ENCODE measurements at regions not wholly inside any gene's neighbourhood (a gene's known extent, or its start where the extent isn't known, plus 50 kb on each side); places are given as distances from the start of the nearest gene placed in this dataset.
A peak's percentile ranks its signal among the peaks of the same experiment; 100 is the strongest.

- no peak overlapping the region for H3K18ac ChIP-seq (ENCODE audit: low read length)
- no peaks in the 10 kb centered on the region for H3K27me3 ChIP-seq (ENCODE audit: insufficient read depth, low read length)
- H3K4me3 ChIP-seq (ENCODE audit: low read depth, low read length), result no peak overlapping the region
- H2BK5ac ChIP-seq (ENCODE audit: low read depth, low read length, poor library complexity), result no peak overlapping the region
- H4K12ac ChIP-seq (ENCODE audit: low read depth, low read length), result no peak overlapping the region
- H3K27ac ChIP-seq (ENCODE audit: low read depth, low read length), result no peak overlapping the region
- no peak overlapping the region for H2AFZ ChIP-seq (ENCODE audit: insufficient read depth, low read length, poor library complexity)
- no CpG with 5 or more reads among the region's 29 CpGs for WGBS (ENCODE audit: extremely low coverage, insufficient coverage, insufficient read length)
- H4K8ac ChIP-seq (ENCODE audit: low read depth, low read length), result no peak overlapping the region
- H3K9me3 ChIP-seq (ENCODE audit: insufficient read depth, low read depth, low read length), result no peaks in the 10 kb centered on the region
- no peak overlapping the region for H4K91ac ChIP-seq (ENCODE audit: low read depth, low read length)
- no peaks in the 10 kb centered on the region for H3K79me1 ChIP-seq (ENCODE audit: low read length)
- no peak overlapping the region for H3K4me2 ChIP-seq (ENCODE audit: low read length)
- H3K14ac ChIP-seq (ENCODE audit: low read length), result no peak overlapping the region
- no peak overlapping the region for H2BK12ac ChIP-seq (ENCODE audit: low read length)
- no peak overlapping the region for H3K23ac ChIP-seq (ENCODE audit: low read length)
- H3K4me1 ChIP-seq (ENCODE audit: control insufficient read depth in 1 of 2, insufficient read depth in 2 of 2, low read length in 2 of 2), result no peaks in the 10 kb centered on the region
- DNase-seq, result peak; percentile 34 to 59
- H3K36me3 ChIP-seq (ENCODE audit: control insufficient read depth in 1 of 2, insufficient read depth in 2 of 2, low read length in 2 of 2), result no peaks in the 10 kb centered on the region
- H3K4ac ChIP-seq (ENCODE audit: low read depth, low read length), result no peak overlapping the region
- no peak overlapping the region for H2AK5ac ChIP-seq (ENCODE audit: low read length)
- H2BK120ac ChIP-seq (ENCODE audit: insufficient read depth, low read length, poor library complexity), result no peak overlapping the region
- no peak overlapping the region for H3K9ac ChIP-seq (ENCODE audit: low read length)
- no peaks in the 10 kb centered on the region for H3K79me2 ChIP-seq (ENCODE audit: control insufficient read depth, insufficient read depth, low read length, poor library complexity)
Measured at GRCh38 chr17:37844158-37844976, 79.8 kb upstream of the TBC1D3K start.

GRCh38 chr17:37842401-37842800, 81.8 kb upstream of the TBC1D3K start:
- no CpG with 5 or more reads among the region's 8 CpGs for WGBS (ENCODE audit: extremely low coverage, insufficient coverage, insufficient read length)

GRCh38 chr17:37841232-37841631, 83.0 kb upstream of the TBC1D3K start:
- Histone ChIP-seq H2BK5ac (ENCODE audit: low read depth, low read length, poor library complexity) (no peak overlapping the region), H3K4me2 (ENCODE audit: low read length) (no peak overlapping the region), H3K36me3 (ENCODE audit: control insufficient read depth in 1 of 2, insufficient read depth in 2 of 2, low read length in 2 of 2) (no peaks in the 10 kb centered on the region), H3K4me3 (ENCODE audit: low read depth, low read length) (no peak overlapping the region), H2BK12ac (ENCODE audit: low read length) (no peak overlapping the region), H3K27me3 (ENCODE audit: insufficient read depth, low read length) (no peaks in the 10 kb centered on the region), H3K9me3 (ENCODE audit: insufficient read depth, low read depth, low read length) (no peaks in the 10 kb centered on the region), H3K14ac (ENCODE audit: low read length) (no peak overlapping the region), H3K18ac (ENCODE audit: low read length) (no peak overlapping the region), H3K4ac (ENCODE audit: low read depth, low read length) (no peak overlapping the region), H3K23ac (ENCODE audit: low read length) (no peak overlapping the region), H2BK120ac (ENCODE audit: insufficient read depth, low read length, poor library complexity) (no peak overlapping the region), H3K79me2 (ENCODE audit: control insufficient read depth, insufficient read depth, low read length, poor library complexity) (no peaks in the 10 kb centered on the region), H4K91ac (ENCODE audit: low read depth, low read length) (no peak overlapping the region), H2AFZ (ENCODE audit: insufficient read depth, low read length, poor library complexity) (no peak overlapping the region), H3K79me1 (ENCODE audit: low read length) (no peaks in the 10 kb centered on the region), H4K12ac (ENCODE audit: low read depth, low read length) (no peak overlapping the region), H3K4me1 (ENCODE audit: control insufficient read depth in 1 of 2, insufficient read depth in 2 of 2, low read length in 2 of 2) (no peaks in the 10 kb centered on the region), H4K8ac (ENCODE audit: low read depth, low read length) (no peak overlapping the region), H2AK5ac (ENCODE audit: low read length) (no peak overlapping the region), H3K9ac (ENCODE audit: low read length) (no peak overlapping the region), H3K27ac (ENCODE audit: low read depth, low read length) (no peak overlapping the region)
- no CpG with 5 or more reads among the region's 1 CpG for WGBS (ENCODE audit: extremely low coverage, insufficient coverage, insufficient read length)
- no peak for DNase-seq

More at GRCh38 chr17:37842401-37842800, 81.8 kb upstream of the TBC1D3K start:
- no peak overlapping the region for H3K27ac ChIP-seq (ENCODE audit: low read depth, low read length)
- H3K27me3 ChIP-seq (ENCODE audit: insufficient read depth, low read length), result no peaks in the 10 kb centered on the region
- H3K14ac ChIP-seq (ENCODE audit: low read length), result no peak overlapping the region
- no peak overlapping the region for H2AFZ ChIP-seq (ENCODE audit: insufficient read depth, low read length, poor library complexity)
- H3K79me1 ChIP-seq (ENCODE audit: low read length), result no peaks in the 10 kb centered on the region
- no peaks in the 10 kb centered on the region for H3K36me3 ChIP-seq (ENCODE audit: control insufficient read depth in 1 of 2, insufficient read depth in 2 of 2, low read length in 2 of 2)
- H3K4me1 ChIP-seq (ENCODE audit: control insufficient read depth in 1 of 2, insufficient read depth in 2 of 2, low read length in 2 of 2), result no peaks in the 10 kb centered on the region
- H3K4me3 ChIP-seq (ENCODE audit: low read depth, low read length), result no peak overlapping the region
- H3K23ac ChIP-seq (ENCODE audit: low read length), result no peak overlapping the region
- no peak overlapping the region for H2BK120ac ChIP-seq (ENCODE audit: insufficient read depth, low read length, poor library complexity)
- H3K9ac ChIP-seq (ENCODE audit: low read length), result no peak overlapping the region
- no peak overlapping the region for H3K4me2 ChIP-seq (ENCODE audit: low read length)
- H3K4ac ChIP-seq (ENCODE audit: low read depth, low read length), result no peak overlapping the region
- H3K18ac ChIP-seq (ENCODE audit: low read length), result no peak overlapping the region
- no peak overlapping the region for H2BK5ac ChIP-seq (ENCODE audit: low read depth, low read length, poor library complexity)
- H3K9me3 ChIP-seq (ENCODE audit: insufficient read depth, low read depth, low read length), result no peaks in the 10 kb centered on the region
- H4K12ac ChIP-seq (ENCODE audit: low read depth, low read length), result no peak overlapping the region
- H3K79me2 ChIP-seq (ENCODE audit: control insufficient read depth, insufficient read depth, low read length, poor library complexity), result no peaks in the 10 kb centered on the region
- H4K91ac ChIP-seq (ENCODE audit: low read depth, low read length), result no peak overlapping the region
- H4K8ac ChIP-seq (ENCODE audit: low read depth, low read length), result no peak overlapping the region
- H2BK12ac ChIP-seq (ENCODE audit: low read length), result no peak overlapping the region
- no peak overlapping the region for H2AK5ac ChIP-seq (ENCODE audit: low read length)
- no peak for DNase-seq

GRCh38 chr17:37840576-37840975, 83.6 kb upstream of the TBC1D3K start:
- no CpG with 5 or more reads among the region's 7 CpGs for WGBS (ENCODE audit: extremely low coverage, insufficient coverage, insufficient read length)
- Histone ChIP-seq H3K4me1 (ENCODE audit: control insufficient read depth in 1 of 2, insufficient read depth in 2 of 2, low read length in 2 of 2) (no peaks in the 10 kb centered on the region), H3K4ac (ENCODE audit: low read depth, low read length) (no peak overlapping the region)

More at GRCh38 chr17:37840576-37840975, 83.6 kb upstream of the TBC1D3K start:
- no peak overlapping the region for H4K8ac ChIP-seq (ENCODE audit: low read depth, low read length)
- no peaks in the 10 kb centered on the region for H3K27me3 ChIP-seq (ENCODE audit: insufficient read depth, low read length)
- no peak overlapping the region for H2BK120ac ChIP-seq (ENCODE audit: insufficient read depth, low read length, poor library complexity)
- no peak overlapping the region for H3K4me2 ChIP-seq (ENCODE audit: low read length)
- H2BK5ac ChIP-seq (ENCODE audit: low read depth, low read length, poor library complexity), result no peak overlapping the region
- H4K91ac ChIP-seq (ENCODE audit: low read depth, low read length), result no peak overlapping the region
- H3K79me1 ChIP-seq (ENCODE audit: low read length), result no peaks in the 10 kb centered on the region
- no peak overlapping the region for H2BK12ac ChIP-seq (ENCODE audit: low read length)
- H3K9ac ChIP-seq (ENCODE audit: low read length), result no peak overlapping the region
- no peaks in the 10 kb centered on the region for H3K9me3 ChIP-seq (ENCODE audit: insufficient read depth, low read depth, low read length)
- H3K36me3 ChIP-seq (ENCODE audit: control insufficient read depth in 1 of 2, insufficient read depth in 2 of 2, low read length in 2 of 2), result no peaks in the 10 kb centered on the region
- H2AFZ ChIP-seq (ENCODE audit: insufficient read depth, low read length, poor library complexity), result no peak overlapping the region
- H3K27ac ChIP-seq (ENCODE audit: low read depth, low read length), result no peak overlapping the region
- no peak overlapping the region for H3K23ac ChIP-seq (ENCODE audit: low read length)
- H3K4me3 ChIP-seq (ENCODE audit: low read depth, low read length), result no peak overlapping the region
- H2AK5ac ChIP-seq (ENCODE audit: low read length), result no peak overlapping the region
- DNase-seq, result no peak
- no peak overlapping the region for H3K18ac ChIP-seq (ENCODE audit: low read length)
- no peaks in the 10 kb centered on the region for H3K79me2 ChIP-seq (ENCODE audit: control insufficient read depth, insufficient read depth, low read length, poor library complexity)
- no peak overlapping the region for H3K14ac ChIP-seq (ENCODE audit: low read length)
- no peak overlapping the region for H4K12ac ChIP-seq (ENCODE audit: low read depth, low read length)
